Type B pancreatic cell (in vitro differentiated cells): ENCODE measurements at regions not wholly inside any gene's neighbourhood (a gene's known extent, or its start where the extent isn't known, plus 50 kb on each side); places are given as distances from the start of the nearest gene placed in this dataset.
"Not testable (repeated sequence)": the region's sequence is repeated elsewhere in the genome, so short reads cannot be mapped to it uniquely, and the experiment has no call there.

Source experiments
- DNase-seq: peaks from one replicate; pipeline ENCODE4 v3.0.0; 2021; ENCODE audit warnings: mixed read lengths; ENCODE audit not compliant: unreplicated experiment; ENCODE audit errors: extremely low spot score
- H3K27ac Mint-ChIP-seq: 2 replicates; pipeline ENCODE4 v1.8.0; 2021; ENCODE audit warnings: mild to moderate bottlenecking, mixed read lengths
- H3K27me3 Mint-ChIP-seq: 2 replicates; pipeline ENCODE4 v1.8.0; 2021; ENCODE audit warnings: mixed read lengths
- H3K36me3 Mint-ChIP-seq: 2 replicates; pipeline ENCODE4 v1.8.0; 2021; ENCODE audit warnings: mixed read lengths
- H3K4me1 Mint-ChIP-seq: one replicate; pipeline ENCODE4 v1.8.0; 2021; ENCODE audit warnings: mixed read lengths; ENCODE audit not compliant: unreplicated experiment
- H3K4me3 Mint-ChIP-seq: 2 replicates; pipeline ENCODE4 v1.8.0; 2021; ENCODE audit warnings: mild to moderate bottlenecking, mixed read lengths
- H3K9me3 Mint-ChIP-seq: 2 replicates; pipeline ENCODE4 v1.8.0; 2021; ENCODE audit warnings: mixed read lengths
- TF ChIP-seq, protein P1 (sequence below): fragments of 200-600 bp; sonication (generic); conservative IDR thresholded peaks from 2 replicates; pipeline ENCODE4 v1.5.0; 2021; ENCODE audit warnings: antibody characterized with exemption, mild to moderate bottlenecking

DNA sequence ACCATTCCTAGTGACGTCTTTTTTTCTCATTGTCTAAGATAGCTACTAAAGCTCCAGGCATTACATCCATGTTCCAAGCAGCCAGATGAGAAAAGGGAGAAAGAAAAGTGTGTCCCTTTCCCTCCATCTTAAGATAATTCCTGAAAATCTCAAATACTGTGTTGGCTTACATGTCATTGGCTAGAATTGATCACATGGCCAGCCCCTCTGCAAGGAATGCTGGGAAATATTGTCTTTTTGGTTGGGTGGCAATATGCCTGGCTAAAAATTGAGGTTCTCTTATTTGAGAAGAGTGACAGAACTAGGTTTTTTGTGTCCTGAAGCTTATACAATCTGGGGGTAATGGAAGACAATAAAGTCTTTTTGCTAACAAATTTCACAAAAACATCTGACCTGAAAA, 264.3 kb downstream of the RPAP3 start:
- no peak for DNase-seq

DNA sequence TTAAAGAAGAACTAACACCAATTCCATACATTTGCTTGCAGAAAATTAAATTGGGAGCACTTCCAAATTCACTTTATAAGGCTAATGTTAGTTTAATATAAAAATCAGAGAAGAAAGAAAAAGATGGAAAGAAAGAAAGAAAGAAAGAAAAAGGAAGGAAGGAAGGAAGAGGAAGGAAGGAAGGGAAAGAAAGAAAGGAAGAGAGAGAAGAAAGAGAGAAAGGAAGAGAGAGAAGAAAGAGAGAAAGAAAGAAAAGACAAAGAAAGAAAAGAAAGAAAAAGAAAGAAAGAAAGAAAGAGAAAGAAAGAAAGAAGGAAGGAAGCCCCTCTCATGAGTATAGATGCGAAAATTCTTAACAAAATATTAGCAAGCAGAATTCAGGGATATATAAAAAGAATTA, 267.7 kb downstream of the RPAP3 start:
- no peak for DNase-seq
- Mint-ChIP-seq H3K9me3 (peaks cover 9% of the 10 kb centered on the region), H3K4me3 (no peak overlapping the region), H3K4me1 (no peaks in the 10 kb centered on the region), H3K27me3 (no peaks in the 10 kb centered on the region), H3K27ac (no peak overlapping the region), H3K36me3 (no peaks in the 10 kb centered on the region)
- TF ChIP-seq, protein P1, sequence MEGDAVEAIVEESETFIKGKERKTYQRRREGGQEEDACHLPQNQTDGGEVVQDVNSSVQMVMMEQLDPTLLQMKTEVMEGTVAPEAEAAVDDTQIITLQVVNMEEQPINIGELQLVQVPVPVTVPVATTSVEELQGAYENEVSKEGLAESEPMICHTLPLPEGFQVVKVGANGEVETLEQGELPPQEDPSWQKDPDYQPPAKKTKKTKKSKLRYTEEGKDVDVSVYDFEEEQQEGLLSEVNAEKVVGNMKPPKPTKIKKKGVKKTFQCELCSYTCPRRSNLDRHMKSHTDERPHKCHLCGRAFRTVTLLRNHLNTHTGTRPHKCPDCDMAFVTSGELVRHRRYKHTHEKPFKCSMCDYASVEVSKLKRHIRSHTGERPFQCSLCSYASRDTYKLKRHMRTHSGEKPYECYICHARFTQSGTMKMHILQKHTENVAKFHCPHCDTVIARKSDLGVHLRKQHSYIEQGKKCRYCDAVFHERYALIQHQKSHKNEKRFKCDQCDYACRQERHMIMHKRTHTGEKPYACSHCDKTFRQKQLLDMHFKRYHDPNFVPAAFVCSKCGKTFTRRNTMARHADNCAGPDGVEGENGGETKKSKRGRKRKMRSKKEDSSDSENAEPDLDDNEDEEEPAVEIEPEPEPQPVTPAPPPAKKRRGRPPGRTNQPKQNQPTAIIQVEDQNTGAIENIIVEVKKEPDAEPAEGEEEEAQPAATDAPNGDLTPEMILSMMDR: no peak

More for the DNA sequence above, 264.3 kb downstream of the RPAP3 start:
- TF ChIP-seq, protein P1: no peak
- Mint-ChIP-seq H3K36me3 (no peaks in the 10 kb centered on the region), H3K9me3 (peaks cover 15% of the 10 kb centered on the region), H3K27me3 (no peaks in the 10 kb centered on the region), H3K4me3 (no peak overlapping the region), H3K27ac (no peak overlapping the region), H3K4me1 (no peaks in the 10 kb centered on the region)

DNA sequence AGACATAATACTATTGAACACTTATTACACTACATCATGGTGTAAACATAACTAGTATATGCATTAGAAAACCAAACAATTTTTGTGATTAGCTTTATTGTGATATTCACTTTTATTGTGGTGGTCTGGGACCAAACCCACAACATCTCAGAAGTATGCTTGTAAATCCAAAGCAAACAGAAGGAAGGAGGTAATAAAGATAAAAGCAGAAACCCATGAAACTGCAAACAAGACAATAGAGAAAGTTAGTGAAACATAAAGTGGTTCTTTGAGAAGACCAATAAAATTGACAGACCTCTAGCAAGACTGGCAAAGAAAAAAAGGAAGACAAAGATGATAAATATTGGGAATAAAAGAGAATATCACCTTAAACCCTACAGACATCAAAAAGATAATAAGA, 268.3 kb downstream of the RPAP3 start:
- Mint-ChIP-seq H3K4me1 (no peaks in the 10 kb centered on the region), H3K4me3 (no peak overlapping the region), H3K27ac (no peak overlapping the region), H3K9me3 (peaks cover 4% of the 10 kb centered on the region), H3K27me3 (no peaks in the 10 kb centered on the region), H3K36me3 (no peaks in the 10 kb centered on the region)
- TF ChIP-seq, protein P1: no peak
- no peak for DNase-seq

DNA sequence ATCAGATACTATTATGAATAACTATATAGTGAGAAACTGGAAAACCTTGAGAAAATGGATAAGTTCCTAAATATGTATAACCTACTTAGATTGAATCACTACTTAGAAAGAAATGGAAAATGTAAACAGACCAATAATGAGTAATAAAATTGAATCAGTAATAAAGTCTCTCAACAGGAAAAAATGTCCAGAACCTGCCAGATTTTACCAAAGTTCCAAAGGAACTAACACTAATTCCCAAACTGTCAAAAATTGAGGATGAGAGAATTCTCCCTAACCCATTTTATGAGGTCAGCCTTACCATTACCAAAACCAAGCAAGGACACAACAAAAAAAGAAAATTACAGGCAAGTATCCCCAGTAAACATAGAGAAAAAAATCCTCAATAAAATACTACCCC, 272.0 kb downstream of the RPAP3 start:
- Mint-ChIP-seq H3K27me3 (no peaks in the 10 kb centered on the region), H3K36me3 (no peaks in the 10 kb centered on the region)

DNA sequence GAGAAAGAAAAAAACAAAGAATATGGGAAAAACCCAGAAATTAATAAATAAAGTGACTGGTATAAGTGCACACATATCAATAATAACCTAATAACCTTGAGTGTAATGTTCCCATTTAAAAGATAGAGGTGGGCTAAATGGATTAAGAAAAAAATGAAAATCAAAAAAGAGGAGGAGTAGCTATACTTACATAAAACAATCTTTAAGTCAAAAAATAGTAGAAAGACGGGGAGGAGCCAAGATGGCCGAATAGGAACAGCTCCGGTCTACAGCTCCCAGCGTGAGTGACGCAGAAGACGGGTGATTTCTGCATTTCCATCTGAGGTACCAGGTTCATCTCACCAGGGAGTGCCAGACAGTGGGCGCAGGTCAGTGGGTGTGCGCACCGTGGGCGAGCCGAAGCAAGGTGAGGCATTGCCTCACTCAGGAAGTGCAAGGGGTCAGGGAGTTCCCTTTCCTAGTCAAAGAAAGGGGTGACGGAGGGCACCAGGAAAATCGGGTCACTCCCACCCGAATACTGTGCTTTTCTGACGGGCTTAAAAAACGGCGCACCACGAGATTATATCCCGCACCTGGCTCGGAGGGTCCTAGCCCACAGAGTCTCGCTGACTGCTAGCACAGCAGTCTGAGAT, 279.0 kb downstream of the RPAP3 start:
- not testable (repeated sequence) for H3K9me3 Mint-ChIP-seq, H3K36me3 Mint-ChIP-seq, DNase-seq, H3K4me1 Mint-ChIP-seq, H3K27ac Mint-ChIP-seq, H3K27me3 Mint-ChIP-seq, H3K4me3 Mint-ChIP-seq

More for the DNA sequence above, 272.0 kb downstream of the RPAP3 start:
- TF ChIP-seq, protein P1: no peak
- H3K4me3 Mint-ChIP-seq: no peak overlapping the region
- DNase-seq: no peak
- no peak overlapping the region for H3K27ac Mint-ChIP-seq
- no peaks in the 10 kb centered on the region for H3K9me3 Mint-ChIP-seq
- H3K4me1 Mint-ChIP-seq: no peaks in the 10 kb centered on the region

DNA sequence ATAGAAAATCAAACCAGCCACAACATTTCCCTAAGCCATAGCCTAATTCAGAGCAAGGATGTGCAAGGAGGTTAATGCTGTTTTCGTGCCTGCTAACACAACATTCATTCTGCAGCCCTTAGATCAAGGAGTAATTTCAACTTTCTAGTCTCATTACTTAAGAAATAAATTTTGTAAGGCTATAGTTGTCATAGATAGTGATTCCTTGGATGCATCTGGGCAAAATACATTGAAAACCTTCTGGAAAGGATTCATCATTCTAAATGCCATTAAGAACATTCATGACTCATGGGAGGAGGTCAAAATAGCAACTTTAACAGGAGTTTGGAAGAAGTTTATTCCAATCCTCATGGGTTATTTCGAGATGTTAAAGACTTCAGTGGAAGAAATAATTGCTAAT, 283.2 kb downstream of the RPAP3 start:
- TF ChIP-seq, protein P1: no peak
- H3K36me3 Mint-ChIP-seq: no peaks in the 10 kb centered on the region
- no peak for DNase-seq
- H3K27ac Mint-ChIP-seq: no peak overlapping the region
- H3K27me3 Mint-ChIP-seq: no peaks in the 10 kb centered on the region
- no peaks in the 10 kb centered on the region for H3K9me3 Mint-ChIP-seq
- no peak overlapping the region for H3K4me3 Mint-ChIP-seq
- no peaks in the 10 kb centered on the region for H3K4me1 Mint-ChIP-seq
